K562 (cell line): ENCODE measurements at regions not wholly inside any gene's neighbourhood (a gene's known extent, or its start where the extent isn't known, plus 50 kb on each side); places are given as distances from the start of the nearest gene placed in this dataset.

Experiments
- ATF3 ChIP-seq, 2 experiments: fragments of 450-650 bp in 1 of 2; sonication (generic) in 1 of 2; formaldehyde crosslinking in 1 of 2; IDR thresholded peaks in 1 of 2; conservative IDR thresholded peaks in 1 of 2; 2 replicates each; pipeline versions ENCODE4 v1.6.1 to v1.8.1; 2016 to 2023; ENCODE audit warnings: mild to moderate bottlenecking in 2 of 2, moderate library complexity in 2 of 2, inconsistent platforms in 1 of 2, missing genetic modification reagents in 1 of 2
- BMI1 ChIP-seq: fragments of 150-350 bp; IDR thresholded peaks from 2 replicates; pipeline ENCODE4 v1.6.1; 2014; ENCODE audit warnings: low read length
- FOXA1 ChIP-seq: fragments of 450-650 bp; IDR thresholded peaks from 2 replicates; pipeline ENCODE4 v1.6.1; 2016; ENCODE audit warnings: mild to moderate bottlenecking, borderline replicate concordance
- GTF2B ChIP-seq: IDR thresholded peaks from 2 replicates; pipeline ENCODE4 v1.6.1; 2011; ENCODE audit not compliant: insufficient read length; ENCODE audit errors: extremely low read depth
- GTF2E2 ChIP-seq: fragments of 200-800 bp; sonication (Bioruptor generic); IDR thresholded peaks from 2 replicates; pipeline ENCODE4 v1.6.1; 2016; ENCODE audit warnings: missing genetic modification characterization, missing compliant biosample characterization
- KLF6 ChIP-seq: fragments of 250-450 bp; sonication (Bioruptor Pico); IDR thresholded peaks from 2 replicates; pipeline ENCODE4 v1.4.0; 2020; ENCODE audit warnings: mild to moderate bottlenecking, moderate library complexity, borderline replicate concordance
- PRDM10 ChIP-seq: fragments of 450-650 bp; IDR thresholded peaks from 2 replicates; pipeline ENCODE4 v1.6.1; 2018; ENCODE audit not compliant: partially characterized antibody
- SAP30 ChIP-seq: fragments of 200-600 bp; sonication (generic); IDR thresholded peaks from 2 replicates; pipeline ENCODE4 v1.6.1; 2012; ENCODE audit warnings: borderline replicate concordance, low read depth, mild to moderate bottlenecking, moderate library complexity, low read length, control low read depth, inconsistent platforms; ENCODE audit not compliant: insufficient read depth, poor library complexity, severe bottlenecking
- ZBTB34 ChIP-seq: fragments of 250-450 bp; sonication (Bioruptor Pico); IDR thresholded peaks from 2 replicates; pipeline ENCODE4 v1.8.0; 2021; ENCODE audit warnings: mild to moderate bottlenecking, moderate library complexity
- ZNF316 ChIP-seq: fragments of 450-650 bp; IDR thresholded peaks from 2 replicates; pipeline ENCODE4 v1.6.1; 2016

GRCh38 chr12:97017213-97017612 lies 110.2 kb downstream of the NEDD1 start (continued):
- TF ChIP-seq FOXA1 (no peak), KLF6 (CRISPR knock-in tag) (no peak), PRDM10 (no peak), GTF2E2 (no peak), ZBTB34 (CRISPR knock-in tag) (no peak), BMI1 (no peak), SAP30 (no peak), ATF3 (IDR thresholded peaks at IDR 0.05) (no peak), ATF3 (CRISPR knock-in tag; conservative IDR thresholded peaks at IDR 0.05) (no peak), GTF2B (no peak), ZNF316 (no peak)
